Left ventricle myocardium superior (tissue), 1 donor: ENCODE measurements at regions not wholly inside any gene's neighbourhood (a gene's known extent, or its start where the extent isn't known, plus 50 kb on each side); places are given as distances from the start of the nearest gene placed in this dataset.

ENCODE experiments used
- ATAC-seq: fragments of 200-7000 bp; cut with Tn5 transposase; one replicate; pipeline ENCODE4 v1.9.1; 2020; ENCODE audit warnings: mild to moderate bottlenecking, moderate library complexity
- DNase-seq: peaks from one replicate; pipeline ENCODE4 v3.0.0-alpha.2; 2020
- intact Hi-C: fragments of 100-400 bp; cut with micrococcal nuclease; formaldehyde crosslinking; loops from one replicate; pipeline ENCODE4 v1.11.0; 2022
- donor health status: DM: no; HTN: yes; CAD: no; lungs with severe emphysema.

GRCh38 chr1:11596295-11596694, 57.9 kb downstream of the FBXO2 start:
- intact Hi-C loops: no loop called here
- DNase-seq (no peak), ATAC-seq (no peak)

- ATAC-seq (peak; percentile 67), DNase-seq (no peak)
- intact Hi-C loops: no loop called here
These were observed 58.9 kb downstream of the FBXO2 start for GRCh38 chr1:11595285-11595684.

DNA sequence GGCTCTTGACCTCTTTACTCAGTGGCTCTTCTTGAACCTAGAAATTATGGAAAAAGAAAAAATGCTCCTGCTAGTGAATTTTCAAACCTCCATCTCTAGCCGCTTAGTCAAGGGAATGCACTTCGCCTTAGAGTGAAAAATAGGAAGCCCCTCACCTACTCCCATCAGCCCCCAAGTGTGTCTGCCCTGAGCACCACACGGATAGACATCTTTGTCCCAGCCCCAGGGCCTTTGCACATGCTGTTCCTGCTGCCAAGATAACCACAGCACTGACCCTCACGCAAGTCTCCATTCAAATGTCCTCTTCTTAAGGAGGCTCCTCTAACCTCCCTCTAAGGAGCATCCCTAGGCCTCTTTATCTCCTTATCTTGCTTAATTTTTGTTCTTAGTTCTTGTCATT, 59.6 kb downstream of the FBXO2 start:
- DNase-seq (no peak), ATAC-seq (no peak)
- intact Hi-C loops: no loop called here

DNA sequence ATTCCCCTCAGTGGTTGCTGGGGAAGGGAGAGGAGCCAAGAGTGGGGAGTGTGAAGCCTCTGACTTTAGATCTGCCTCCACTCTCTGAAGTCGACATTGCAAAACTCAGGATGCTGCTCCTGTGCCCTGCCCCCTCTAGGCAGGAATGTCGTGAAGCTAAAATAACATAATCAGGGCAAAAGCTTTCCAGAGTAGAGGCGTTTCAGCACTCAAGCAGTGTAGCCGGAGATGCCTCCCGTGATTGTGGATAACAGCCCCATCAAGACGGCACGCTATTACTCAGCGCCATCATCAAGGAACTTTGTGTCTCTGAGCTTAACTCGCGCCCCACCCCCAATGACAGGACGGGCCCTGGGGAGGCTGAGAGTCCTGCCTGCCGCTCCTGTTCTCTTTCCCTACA, 60.0 kb downstream of the FBXO2 start:
- ATAC-seq: peak; percentile 39
- DNase-seq: no peak

GRCh38 chr1:11592752-11593151, 61.5 kb downstream of the FBXO2 start:
- intact Hi-C loops: no loop called here
- no peak for ATAC-seq
- DNase-seq: no peak

More for the DNA sequence above, 60.0 kb downstream of the FBXO2 start:
- intact Hi-C loops: no loop called here

DNA sequence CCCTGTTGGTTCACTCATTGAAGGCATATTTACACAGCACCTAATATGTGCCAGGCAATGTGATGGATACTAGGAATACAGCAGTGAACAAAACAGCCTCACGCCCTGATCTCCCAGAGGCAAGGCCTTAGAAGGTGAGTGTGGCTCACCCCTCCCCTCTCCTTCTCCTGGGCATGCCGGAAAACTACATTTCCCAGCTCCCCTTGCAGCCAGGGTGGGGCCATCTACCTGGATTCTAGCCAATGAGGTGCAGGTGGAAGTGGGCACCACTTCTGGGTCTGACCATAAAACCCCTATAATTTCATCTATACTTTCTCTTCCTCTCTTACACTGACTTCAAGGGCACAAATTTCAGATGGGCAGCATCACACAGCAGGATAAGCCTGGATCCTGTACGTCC, 63.8 kb downstream of the FBXO2 start:
- intact Hi-C loops: no loop called here
- DNase-seq (no peak), ATAC-seq (no peak)
